GM18868 (cell line): ENCODE measurements at regions not wholly inside any gene's neighbourhood (a gene's known extent, or its start where the extent isn't known, plus 50 kb on each side); places are given as distances from the start of the nearest gene placed in this dataset.
"Not testable (repeated sequence)": the region's sequence is repeated elsewhere in the genome, so short reads cannot be mapped to it uniquely, and the experiment has no call there.

Experiments
- ATAC-seq: cut with Tn5 transposase; IDR thresholded peaks from one replicate; pipeline ENCODE4 v1.9.1; 2021; ENCODE audit warnings: mild to moderate bottlenecking, moderate library complexity; ENCODE audit not compliant: unreplicated experiment

GRCh38 chr5:17364987-17365810, 132.8 kb upstream of the TAF11L2 start:
- ATAC-seq: no peak

GRCh38 chr5:17365811-17366138, 132.3 kb upstream of the TAF11L2 start:
- ATAC-seq: no peak

GRCh38 chr5:17367256-17367840, 130.7 kb upstream of the TAF11L2 start:
- no peak for ATAC-seq

GRCh38 chr5:17370651-17371050, 127.4 kb upstream of the TAF11L2 start:
- no peak for ATAC-seq

GRCh38 chr5:17373406-17373805, 124.6 kb upstream of the TAF11L2 start:
- ATAC-seq: no peak

- ATAC-seq: no peak
Measured at GRCh38 chr5:17373814-17374556, 124.0 kb upstream of the TAF11L2 start.

GRCh38 chr5:17374973-17375742, 122.9 kb upstream of the TAF11L2 start:
- ATAC-seq: no peak

- ATAC-seq: not testable (repeated sequence)
Measured at GRCh38 chr5:17375886-17376285, 122.1 kb upstream of the TAF11L2 start.

GRCh38 chr5:17378346-17378997, 119.6 kb upstream of the TAF11L2 start:
- ATAC-seq: no peak

- no peak for ATAC-seq
Measured at GRCh38 chr5:17379100-17379951, 118.7 kb upstream of the TAF11L2 start.

- no peak for ATAC-seq
Measured at GRCh38 chr5:17381932-17382331, 116.1 kb upstream of the TAF11L2 start.

GRCh38 chr5:17383526-17383925, 114.5 kb upstream of the TAF11L2 start:
- no peak for ATAC-seq

GRCh38 chr5:17384181-17384580, 113.8 kb upstream of the TAF11L2 start:
- no peak for ATAC-seq

- ATAC-seq: no peak
Measured at GRCh38 chr5:17388717-17389116, 109.3 kb upstream of the TAF11L2 start.

- no peak for ATAC-seq
Measured at GRCh38 chr5:17394086-17394485, 103.9 kb upstream of the TAF11L2 start.

- ATAC-seq: no peak
Measured at GRCh38 chr5:17395106-17395880, 102.7 kb upstream of the TAF11L2 start.

- peak; percentile 50 for ATAC-seq
Measured at GRCh38 chr5:17396247-17396646, 101.8 kb upstream of the TAF11L2 start.

- ATAC-seq: no peak
Measured at GRCh38 chr5:17398431-17398830, 99.6 kb upstream of the TAF11L2 start.
